AML-193 (cell line): ENCODE measurements at regions not wholly inside any gene's neighbourhood (a gene's known extent, or its start where the extent isn't known, plus 50 kb on each side); places are given as distances from the start of the nearest gene placed in this dataset.
"Not testable (repeated sequence)": the region's sequence is repeated elsewhere in the genome, so short reads cannot be mapped to it uniquely, and the experiment has no call there.

Experiments used
- DNase-seq, 2 experiments: peaks; one replicate each; lab custom pipeline; 2025; lab: John Stamatoyannopoulos, UW

GRCh38 chr15:20473465-20473864 is 68.1 kb downstream of the GOLGA6L6 start:
- DNase-seq, result not testable (repeated sequence)

DNA sequence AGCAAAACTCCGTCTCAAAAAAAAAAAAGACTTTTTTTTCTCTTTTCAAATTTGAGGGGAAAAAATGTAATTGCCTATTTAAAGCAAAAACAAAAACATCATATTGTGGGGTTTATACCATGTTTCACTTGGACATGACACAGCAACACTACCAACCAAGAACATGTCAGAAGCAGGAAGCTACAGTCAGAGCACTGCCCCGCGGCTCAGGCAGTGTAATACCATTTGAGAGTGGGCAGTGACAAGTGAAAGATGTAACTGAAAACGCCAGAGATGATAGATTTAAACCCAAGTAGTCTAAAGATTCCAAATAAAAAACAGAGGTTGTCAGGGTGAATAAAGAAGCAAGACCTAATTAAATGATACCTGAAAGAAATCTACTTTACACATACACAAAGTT is 68.6 kb downstream of the GOLGA6L6 start:
- DNase-seq, result not testable (repeated sequence)

GRCh38 chr15:20470810-20471209 is 70.8 kb downstream of the GOLGA6L6 start:
- DNase-seq, result not testable (repeated sequence)

GRCh38 chr15:20441138-20441537 is 100.5 kb downstream of the GOLGA6L6 start:
- not testable (repeated sequence) for DNase-seq

DNA sequence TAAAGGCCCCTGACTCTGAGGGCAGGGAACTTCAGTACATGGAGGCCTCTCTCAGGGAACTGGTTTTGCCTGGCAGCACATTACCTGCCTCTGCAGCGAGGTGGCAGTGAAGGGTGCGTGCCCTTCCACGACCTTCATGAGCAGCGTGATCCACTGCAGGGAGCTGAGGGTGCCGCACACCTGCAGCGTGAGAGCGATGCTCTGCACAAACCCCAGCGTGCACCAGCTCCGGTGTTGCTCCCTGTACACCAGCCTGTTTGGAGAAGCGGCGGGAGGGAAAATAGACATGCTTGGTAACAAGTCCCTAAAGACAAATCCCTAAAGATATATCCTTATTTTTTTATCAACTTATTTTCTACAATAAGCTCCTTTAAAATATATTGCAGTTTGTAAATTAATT is 101.2 kb downstream of the GOLGA6L6 start:
- not testable (repeated sequence) for DNase-seq

DNA sequence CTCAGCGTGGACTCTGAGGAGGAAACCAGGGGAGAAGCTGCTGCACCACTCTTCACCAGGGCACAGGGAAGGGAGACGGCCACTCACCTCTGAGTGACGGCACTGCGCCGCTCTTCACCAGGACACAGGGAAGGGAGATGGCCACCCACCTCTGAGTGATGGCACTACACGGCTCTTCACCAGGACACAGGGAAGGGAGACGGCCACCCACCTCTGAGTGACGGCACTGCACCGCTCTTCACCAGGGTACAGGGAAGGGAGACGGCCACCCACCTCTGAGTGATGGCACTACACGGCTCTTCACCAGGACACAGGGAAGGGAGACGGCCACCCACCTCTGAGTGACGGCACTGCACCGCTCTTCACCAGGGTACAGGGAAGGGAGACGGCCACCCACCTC is 102.5 kb downstream of the GOLGA6L6 start:
- not testable (repeated sequence) for DNase-seq

DNA sequence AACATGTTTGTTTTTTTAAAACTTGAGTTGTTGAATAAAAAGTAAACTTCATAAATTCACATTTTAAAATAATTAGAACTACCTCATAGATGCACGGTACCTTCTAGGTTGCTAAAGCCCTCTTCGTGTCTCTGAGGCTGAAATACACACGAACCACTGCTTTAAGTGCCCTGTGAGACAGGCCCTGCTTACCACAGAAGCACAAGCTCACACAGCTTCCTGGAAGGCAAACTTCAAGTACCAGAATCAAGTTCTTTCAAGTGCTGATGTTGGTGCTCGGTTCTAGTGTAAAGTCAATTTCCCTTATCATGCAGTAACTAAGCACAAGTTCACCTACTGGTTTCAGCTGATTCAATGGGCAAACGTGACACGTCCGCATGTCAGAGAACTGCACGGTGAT is 103.3 kb downstream of the GOLGA6L6 start:
- not testable (repeated sequence) for DNase-seq

DNA sequence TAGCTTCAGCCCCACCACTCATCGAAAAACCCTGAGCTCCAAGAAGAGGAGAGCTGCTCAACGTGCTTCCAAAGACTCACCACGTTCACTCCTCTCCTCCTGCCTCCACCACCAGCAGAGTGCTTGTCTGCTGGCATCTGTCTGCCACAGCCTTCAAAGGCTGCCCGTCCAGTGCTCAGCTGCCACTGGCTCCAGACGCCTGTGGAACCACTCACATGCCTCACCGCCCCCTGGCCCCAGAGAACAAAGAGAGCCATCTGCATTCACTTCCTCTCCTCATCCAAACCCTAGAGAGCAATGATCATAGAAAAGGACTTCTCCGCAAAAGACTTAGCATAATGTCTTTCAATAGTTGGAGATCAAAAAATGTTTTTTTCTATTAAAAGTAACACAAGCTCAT is 108.1 kb downstream of the GOLGA6L6 start:
- DNase-seq, result not testable (repeated sequence)

DNA sequence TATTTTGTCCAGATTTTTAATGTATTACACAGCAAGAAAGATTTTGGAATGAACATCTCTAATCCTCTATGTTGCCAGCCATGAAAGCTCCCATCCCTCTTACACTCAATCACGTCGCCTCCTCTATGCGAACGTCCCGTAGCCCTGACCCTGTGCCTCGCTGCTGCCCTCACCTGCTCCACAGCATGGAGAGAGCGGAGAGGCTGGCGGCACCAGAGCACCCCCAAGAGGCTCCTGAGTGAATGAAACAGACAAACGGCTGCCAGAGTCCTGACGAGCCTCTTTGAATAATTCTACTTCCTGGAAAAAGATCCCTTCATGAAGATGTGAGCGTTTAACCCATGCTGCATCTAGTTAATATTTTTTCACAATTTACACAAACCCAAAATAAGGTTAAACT is 111.1 kb downstream of the GOLGA6L6 start:
- not testable (repeated sequence) for DNase-seq

GRCh38 chr15:20420710-20421109 is 120.9 kb downstream of the GOLGA6L6 start:
- not testable (repeated sequence) for DNase-seq

GRCh38 chr15:20416618-20417017 is 125.0 kb downstream of the GOLGA6L6 start:
- DNase-seq, result not testable (repeated sequence)

GRCh38 chr15:20409667-20410198 is 131.9 kb downstream of the GOLGA6L6 start:
- DNase-seq, result not testable (repeated sequence)

DNA sequence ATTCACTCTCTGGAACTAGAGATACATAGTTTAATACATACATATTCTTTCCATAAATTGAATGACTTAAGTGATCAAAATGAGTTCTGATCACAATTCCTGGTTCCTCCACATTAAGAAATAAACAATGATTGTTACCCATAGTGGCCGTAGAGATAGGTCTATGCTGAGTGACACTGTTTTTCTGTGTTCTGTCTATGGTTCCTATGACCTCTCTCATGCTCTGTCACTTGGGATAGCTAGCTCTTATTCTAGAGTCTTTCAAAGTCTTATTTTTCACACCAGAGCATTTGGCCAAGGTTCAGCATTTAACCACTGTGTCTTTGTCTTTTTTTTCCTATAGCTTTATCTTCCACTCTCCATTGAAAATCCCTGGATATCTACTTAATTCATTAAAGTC is 132.4 kb downstream of the GOLGA6L6 start:
- no peak for DNase-seq

- no peak for DNase-seq
Observed at GRCh38 chr15:20407553-20407952, 134.0 kb downstream of the GOLGA6L6 start.

DNA sequence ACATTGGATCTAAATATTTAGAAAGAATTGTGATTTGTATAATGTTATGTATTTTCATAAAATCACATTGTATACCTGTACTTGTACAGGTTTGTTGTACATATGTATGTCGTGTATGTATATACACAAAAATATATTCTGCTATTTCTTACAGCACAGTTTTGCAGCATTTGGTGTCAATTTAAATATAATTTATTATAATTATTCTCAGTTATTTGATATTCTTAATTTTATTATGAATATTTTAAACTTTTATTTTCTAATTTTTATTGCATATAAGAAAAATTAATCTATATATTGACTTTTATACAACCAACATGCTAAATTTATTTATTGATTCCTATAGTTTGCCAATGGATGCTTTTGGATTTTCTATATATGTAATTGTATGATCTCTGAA is 137.0 kb downstream of the GOLGA6L6 start:
- not testable (repeated sequence) for DNase-seq

- DNase-seq, result not testable (repeated sequence)
Observed at GRCh38 chr15:20402586-20402985, 139.0 kb downstream of the GOLGA6L6 start.

DNA sequence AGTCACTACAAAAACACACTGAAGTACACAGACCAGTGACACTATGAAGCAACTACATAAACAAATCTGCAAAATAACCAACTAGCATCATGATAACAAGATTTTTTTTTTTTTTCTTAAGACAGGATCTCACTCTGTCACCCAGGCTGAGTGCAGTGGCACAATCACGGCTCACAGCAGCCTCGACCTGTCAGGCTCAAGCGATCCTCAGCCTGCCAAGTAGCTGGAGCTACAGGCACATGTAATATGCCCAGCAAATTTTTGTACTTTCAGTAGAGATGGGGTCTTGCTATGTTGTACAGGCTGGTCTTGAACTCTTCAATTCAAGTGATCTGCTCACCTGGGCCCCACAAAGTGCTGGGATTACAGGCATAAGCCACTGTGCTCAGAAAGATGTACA is 140.5 kb downstream of the GOLGA6L6 start:
- DNase-seq, result not testable (repeated sequence)

DNA sequence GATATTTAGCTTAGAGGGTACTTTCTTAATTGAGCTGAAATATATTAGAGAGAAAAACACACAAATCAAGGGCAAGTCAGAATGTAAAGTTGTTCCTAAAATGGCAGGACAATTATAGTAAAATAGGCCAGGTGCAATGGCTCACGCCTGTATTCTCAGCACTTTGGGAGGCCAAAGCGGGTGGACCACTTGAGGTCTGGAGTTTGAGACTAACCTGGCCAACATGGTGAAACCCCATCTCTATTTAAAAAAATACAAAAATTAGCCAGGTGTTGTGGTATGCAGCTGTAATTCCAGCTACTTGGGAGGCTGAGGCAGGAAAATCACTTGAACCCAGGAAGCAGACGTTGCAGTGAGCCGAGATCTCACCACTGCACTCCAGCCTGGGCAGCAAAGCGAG is 142.9 kb downstream of the GOLGA6L6 start:
- not testable (repeated sequence) for DNase-seq

- DNase-seq, result not testable (repeated sequence)
Observed at GRCh38 chr15:20388161-20388560, 153.4 kb downstream of the GOLGA6L6 start.

- no peak for DNase-seq
Observed at GRCh38 chr15:20386198-20386597, 155.4 kb downstream of the GOLGA6L6 start.

GRCh38 chr15:20380199-20380598 is 161.4 kb downstream of the GOLGA6L6 start:
- DNase-seq, result not testable (repeated sequence)

GRCh38 chr15:20376872-20377271 is 164.7 kb downstream of the GOLGA6L6 start:
- no peak for DNase-seq

DNA sequence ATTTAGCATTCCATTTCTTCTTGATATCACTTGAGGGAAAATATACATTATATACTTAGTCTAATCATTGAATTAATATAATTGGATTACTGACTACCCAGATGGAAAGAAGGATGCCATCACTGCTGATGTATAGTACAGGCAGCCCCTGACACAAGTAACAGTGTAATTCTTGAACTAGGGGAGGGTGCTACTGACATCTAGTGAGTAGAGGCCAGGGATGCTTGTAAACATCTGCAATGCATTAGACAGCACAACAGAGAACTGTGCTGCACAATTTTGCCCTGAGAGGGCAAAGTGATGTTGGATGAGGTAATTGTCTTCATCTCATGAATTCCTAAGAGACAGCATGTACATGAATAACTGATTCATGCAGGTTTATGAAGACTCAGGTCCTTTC is 169.2 kb downstream of the GOLGA6L6 start:
- not testable (repeated sequence) for DNase-seq

DNA sequence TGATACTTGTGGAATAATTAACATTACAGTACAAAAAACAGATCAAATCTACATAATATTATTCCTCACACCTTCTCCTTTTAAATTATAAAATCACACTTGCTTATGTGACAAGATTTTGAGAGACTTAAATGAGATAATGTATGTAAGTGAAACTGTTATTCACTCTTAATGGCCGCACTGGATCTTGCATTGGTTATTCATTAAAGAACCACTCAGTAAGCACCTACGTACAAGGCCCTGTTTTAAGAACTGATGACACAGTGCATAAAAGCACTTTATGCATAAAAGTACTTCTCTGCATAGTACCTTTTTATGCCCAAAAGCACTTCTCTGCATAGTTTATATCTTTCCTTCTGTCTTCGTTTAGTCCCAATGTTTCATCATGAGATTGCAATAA is 172.1 kb downstream of the GOLGA6L6 start:
- no peak for DNase-seq
